Gastrocnemius medialis (tissue), 4 donors: ENCODE measurements at regions not wholly inside any gene's neighbourhood (a gene's known extent, or its start where the extent isn't known, plus 50 kb on each side); places are given as distances from the start of the nearest gene placed in this dataset.

ENCODE experiments used
- POLR2A ChIP-seq, 2 donors: fragments of 450-650 bp; IDR thresholded peaks; one replicate each; pipeline ENCODE4 v1.6.1; 2017; ENCODE audit warnings: antibody characterized with exemption in 2 of 2, mild to moderate bottlenecking in 2 of 2, moderate library complexity in 2 of 2
- TF ChIP-seq, protein P1 (sequence below), 5 experiments: fragments of 450-650 bp in 3 of 5; fragments of 200-600 bp in 2 of 5; sonication (generic) in 2 of 5; IDR thresholded peaks in 4 of 5; conservative IDR thresholded peaks in 1 of 5; 1 replicate in 4 of 5; 2 replicates in 1 of 5; pipeline ENCODE4 v1.5.1; 2016 to 2019; ENCODE audit warnings: antibody characterized with exemption in 5 of 5, mild to moderate bottlenecking in 3 of 5, moderate library complexity in 3 of 5

GRCh38 chr22:48918585-48919186 lies 909.0 kb downstream of the BRD1 start:
- TF ChIP-seq, protein P1, sequence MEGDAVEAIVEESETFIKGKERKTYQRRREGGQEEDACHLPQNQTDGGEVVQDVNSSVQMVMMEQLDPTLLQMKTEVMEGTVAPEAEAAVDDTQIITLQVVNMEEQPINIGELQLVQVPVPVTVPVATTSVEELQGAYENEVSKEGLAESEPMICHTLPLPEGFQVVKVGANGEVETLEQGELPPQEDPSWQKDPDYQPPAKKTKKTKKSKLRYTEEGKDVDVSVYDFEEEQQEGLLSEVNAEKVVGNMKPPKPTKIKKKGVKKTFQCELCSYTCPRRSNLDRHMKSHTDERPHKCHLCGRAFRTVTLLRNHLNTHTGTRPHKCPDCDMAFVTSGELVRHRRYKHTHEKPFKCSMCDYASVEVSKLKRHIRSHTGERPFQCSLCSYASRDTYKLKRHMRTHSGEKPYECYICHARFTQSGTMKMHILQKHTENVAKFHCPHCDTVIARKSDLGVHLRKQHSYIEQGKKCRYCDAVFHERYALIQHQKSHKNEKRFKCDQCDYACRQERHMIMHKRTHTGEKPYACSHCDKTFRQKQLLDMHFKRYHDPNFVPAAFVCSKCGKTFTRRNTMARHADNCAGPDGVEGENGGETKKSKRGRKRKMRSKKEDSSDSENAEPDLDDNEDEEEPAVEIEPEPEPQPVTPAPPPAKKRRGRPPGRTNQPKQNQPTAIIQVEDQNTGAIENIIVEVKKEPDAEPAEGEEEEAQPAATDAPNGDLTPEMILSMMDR (IDR thresholded peaks at IDR 0.05 in 4 of 5, conservative IDR thresholded peaks at IDR 0.05 in 1 of 5): no peak
- TF ChIP-seq POLR2A (IDR thresholded peaks at IDR 0.05): no peak
